ENCODE measurements at regions not wholly inside any gene's neighbourhood (a gene's known extent, or its start where the extent isn't known, plus 50 kb on each side); places are given as distances from the start of the nearest gene placed in this dataset.

- TF ChIP-seq POLR2A (IDR thresholded peaks at IDR 0.05) (no peak), CTCF (IDR thresholded peaks at IDR 0.05) (no peak)
Observed at GRCh38 chr6:112947507-112947906, 600.4 kb downstream of the RFPL4B start.

All from esophagus squamous epithelium (tissue), 4 donors.